ENCODE measurements at regions not wholly inside any gene's neighbourhood (a gene's known extent, or its start where the extent isn't known, plus 50 kb on each side); places are given as distances from the start of the nearest gene placed in this dataset.
"Not testable (repeated sequence)": the region's sequence is repeated elsewhere in the genome, so short reads cannot be mapped to it uniquely, and the experiment has no call there.

- DNase-seq = no peak
Observed at GRCh38 chr5:13470975-13471374, 473.5 kb downstream of the DNAH5 start.

DNA sequence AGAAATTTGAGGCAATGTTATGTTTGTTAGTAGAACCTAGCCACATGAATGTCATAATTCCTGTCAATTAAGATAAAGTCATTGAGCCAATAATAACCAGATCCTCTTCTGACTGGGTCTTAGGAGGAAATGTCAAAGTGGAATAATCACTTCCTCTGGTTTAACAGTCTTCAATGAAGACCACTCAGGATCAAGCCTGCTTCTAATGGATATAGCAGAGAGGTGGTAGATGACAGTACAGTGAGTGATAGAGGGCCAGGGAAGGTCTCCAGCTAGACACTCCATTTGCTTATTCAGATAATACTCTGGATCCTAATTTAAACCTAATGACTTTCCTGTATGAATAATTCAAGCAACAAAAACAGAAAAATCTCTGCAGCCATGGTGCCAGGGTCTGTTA lies 474.2 kb downstream of the DNAH5 start:
- DNase-seq = no peak

GRCh38 chr5:13464532-13465193 lies 479.8 kb downstream of the DNAH5 start:
- no peak for DNase-seq

GRCh38 chr5:13460587-13460986 lies 483.9 kb downstream of the DNAH5 start:
- DNase-seq = no peak

GRCh38 chr5:13454050-13454449 lies 490.4 kb downstream of the DNAH5 start:
- DNase-seq = no peak

DNA sequence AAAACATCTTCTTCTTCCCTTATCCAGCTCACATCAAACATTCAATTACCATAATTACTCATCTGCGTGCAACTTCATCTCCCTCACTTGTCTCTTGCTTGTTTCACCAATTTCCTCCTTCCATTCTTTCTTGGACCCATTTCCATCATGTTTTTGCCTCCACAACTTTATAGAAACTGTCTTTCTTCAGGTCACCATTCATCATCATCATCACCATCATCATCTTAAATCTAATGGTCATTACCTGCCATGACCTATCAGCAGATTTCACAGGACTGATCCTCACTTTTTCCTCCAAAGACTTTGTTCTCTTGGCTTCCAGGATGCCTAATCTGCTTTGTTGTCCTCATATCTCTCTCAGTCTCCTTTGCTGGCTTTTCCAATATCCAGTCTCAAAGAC lies 495.6 kb downstream of the DNAH5 start:
- no peak for DNase-seq

DNA sequence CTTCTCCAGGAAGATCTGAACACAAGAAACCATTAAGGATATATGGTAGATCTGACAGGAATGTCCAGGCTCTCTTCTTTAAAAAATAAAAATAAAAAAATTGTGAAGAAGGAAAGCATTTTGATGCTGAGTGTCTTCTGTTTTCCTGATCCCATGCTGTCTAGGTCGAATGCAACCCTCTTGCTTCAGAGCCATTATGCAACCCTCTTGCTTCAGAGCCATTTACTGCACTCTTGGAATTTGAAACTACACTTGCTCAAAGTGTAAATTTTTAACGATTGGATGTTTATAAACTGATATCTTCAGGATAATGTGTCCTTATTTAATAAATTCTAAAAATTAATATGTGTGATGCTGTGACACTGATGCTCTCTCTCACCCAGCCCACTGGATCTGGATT lies 505.1 kb downstream of the DNAH5 start:
- no peak for DNase-seq

- DNase-seq = no peak
Observed at GRCh38 chr5:13427827-13428557, 516.5 kb downstream of the DNAH5 start.

GRCh38 chr5:13412040-13412595 lies 532.4 kb downstream of the DNAH5 start:
- DNase-seq = no peak

- DNase-seq = no peak
Observed at GRCh38 chr5:13408616-13409015, 535.9 kb downstream of the DNAH5 start.

GRCh38 chr5:13403351-13403750 lies 541.1 kb downstream of the DNAH5 start:
- DNase-seq = no peak

DNA sequence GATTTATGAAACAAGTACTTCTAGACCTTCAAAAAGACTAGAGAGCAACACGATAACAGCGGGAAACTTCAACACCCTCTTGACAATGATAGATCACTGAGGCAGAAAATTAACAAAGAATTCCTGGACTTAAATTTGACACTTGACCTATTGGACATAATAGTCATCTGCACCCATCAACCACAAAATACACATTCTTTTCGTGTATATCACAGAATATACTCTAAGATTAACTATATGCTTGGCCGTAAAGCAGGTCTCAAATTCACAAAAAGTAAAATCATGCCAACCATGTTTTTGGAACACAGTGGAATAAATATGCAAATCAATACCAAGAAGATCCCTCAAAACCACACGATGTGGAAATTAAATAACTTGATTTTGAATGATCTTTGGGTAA lies 559.4 kb downstream of the DNAH5 start:
- no peak for DNase-seq

DNA sequence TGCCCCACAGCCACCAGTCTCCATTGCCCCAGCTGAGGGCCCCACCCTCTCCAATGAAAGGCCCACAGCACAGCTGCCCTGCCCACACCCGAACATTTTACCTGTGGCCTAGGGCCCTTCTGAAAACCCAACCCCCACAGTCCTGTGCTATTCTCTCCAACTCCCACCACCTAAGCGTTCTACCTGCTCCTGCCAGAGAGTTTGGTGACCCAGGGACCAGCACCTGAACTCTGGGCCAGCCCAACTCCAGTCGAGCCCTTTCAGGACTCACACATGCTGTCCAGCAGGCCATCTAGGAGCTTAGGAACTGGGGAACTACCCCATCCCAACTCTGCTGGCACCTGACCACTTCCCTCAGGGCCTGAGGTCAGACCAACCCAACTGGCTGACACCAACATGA lies 562.3 kb downstream of the DNAH5 start:
- DNase-seq = no peak

DNA sequence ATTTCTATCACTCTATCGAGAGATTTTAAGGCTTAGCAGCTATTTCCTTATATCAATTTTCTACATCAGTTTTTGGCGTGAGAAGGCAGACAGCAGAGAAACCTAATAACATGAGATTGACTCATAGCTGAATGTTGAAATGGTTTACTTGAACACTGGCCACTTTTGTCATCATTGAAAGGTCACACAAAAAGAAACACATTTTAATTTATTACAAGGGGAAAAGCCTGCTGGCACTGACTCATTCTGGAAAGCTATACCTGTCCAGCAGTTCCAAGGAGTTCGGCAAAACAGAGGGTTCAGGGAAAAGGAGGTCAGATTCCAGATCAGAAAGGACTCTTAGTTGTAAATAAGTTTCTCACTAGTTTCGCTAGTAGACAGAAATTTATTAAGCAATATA lies 566.4 kb downstream of the DNAH5 start:
- DNase-seq = no peak

- no peak for DNase-seq
Observed at GRCh38 chr5:13359344-13359743, 585.1 kb downstream of the DNAH5 start.

DNA sequence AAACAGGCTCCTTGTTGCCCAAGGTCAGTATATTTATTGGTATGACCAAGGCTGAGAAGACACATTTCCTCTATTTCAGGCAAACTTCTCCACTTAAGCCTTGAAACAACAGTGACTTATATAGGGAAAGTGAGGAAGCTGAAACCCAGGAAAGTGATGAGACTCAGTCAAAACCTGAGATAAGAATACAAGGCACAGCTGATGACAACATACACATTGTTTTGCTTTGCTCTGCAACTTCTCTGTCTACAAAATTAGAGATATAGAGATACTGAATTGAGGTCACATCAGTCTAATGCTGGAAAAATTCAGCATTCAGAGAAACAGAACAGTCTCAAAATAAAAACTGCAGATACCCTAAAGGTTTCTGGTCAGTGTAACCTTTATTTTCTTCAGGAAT lies 586.1 kb downstream of the DNAH5 start:
- no peak for DNase-seq

DNA sequence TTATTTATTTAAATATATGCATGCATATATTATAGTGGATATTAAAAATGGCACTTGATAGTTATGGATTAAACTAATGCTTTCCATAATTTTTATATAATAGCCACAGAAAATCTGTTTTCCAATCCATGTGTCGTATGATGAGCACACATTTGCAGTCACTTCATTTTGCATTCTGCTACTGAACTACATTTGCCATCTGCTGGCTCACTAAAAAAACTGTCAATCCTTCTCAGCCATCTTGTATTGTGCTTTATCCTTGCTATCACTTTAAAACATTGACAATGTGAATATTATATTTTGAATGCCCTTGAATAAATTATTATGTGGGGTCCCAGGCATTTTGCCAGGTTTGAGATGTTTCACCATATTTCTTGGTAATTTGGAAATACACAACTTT lies 586.6 kb downstream of the DNAH5 start:
- DNase-seq = no peak

GRCh38 chr5:13356226-13356625 lies 588.3 kb downstream of the DNAH5 start:
- DNase-seq = no peak

DNA sequence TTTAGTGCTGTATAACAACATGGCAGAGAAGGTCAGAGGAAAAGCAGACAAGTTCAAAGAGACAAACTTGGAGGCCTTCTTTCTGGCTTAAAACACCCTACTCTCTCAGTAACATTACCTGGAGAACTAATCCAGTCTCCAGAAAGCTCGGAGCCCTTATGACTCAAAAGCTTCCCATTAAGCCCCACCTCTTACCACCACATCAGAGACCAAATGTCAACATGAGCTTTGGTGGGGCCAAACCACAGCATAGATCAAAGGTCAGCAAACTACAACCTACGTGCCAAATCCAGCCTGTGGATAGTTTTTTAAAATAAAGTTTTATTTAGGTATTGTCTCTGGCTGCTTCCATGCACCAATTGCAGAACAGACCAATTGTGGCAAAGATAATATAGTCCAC lies 589.9 kb downstream of the DNAH5 start:
- no peak for DNase-seq

- no peak for DNase-seq
Observed at GRCh38 chr5:13350767-13351166, 593.7 kb downstream of the DNAH5 start.

DNA sequence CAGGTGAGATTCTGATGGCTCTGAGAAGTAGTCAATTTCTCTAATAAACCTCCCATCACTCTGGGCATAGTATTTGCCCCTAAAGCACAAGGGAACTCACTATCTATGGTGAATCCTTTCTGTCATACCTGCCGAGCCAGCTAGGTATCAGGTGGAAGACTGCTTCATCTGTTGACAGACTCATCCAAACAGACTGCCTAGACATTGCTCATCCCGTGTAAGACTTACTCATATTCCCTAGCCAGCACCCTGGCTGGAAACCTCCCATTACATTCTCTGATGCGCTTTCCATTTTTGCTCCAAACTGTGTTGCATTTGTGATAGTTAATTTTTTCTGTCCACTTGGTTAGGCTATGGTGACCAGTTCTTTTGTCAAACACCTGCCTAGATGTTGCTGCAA lies 595.9 kb downstream of the DNAH5 start:
- no peak for DNase-seq

DNA sequence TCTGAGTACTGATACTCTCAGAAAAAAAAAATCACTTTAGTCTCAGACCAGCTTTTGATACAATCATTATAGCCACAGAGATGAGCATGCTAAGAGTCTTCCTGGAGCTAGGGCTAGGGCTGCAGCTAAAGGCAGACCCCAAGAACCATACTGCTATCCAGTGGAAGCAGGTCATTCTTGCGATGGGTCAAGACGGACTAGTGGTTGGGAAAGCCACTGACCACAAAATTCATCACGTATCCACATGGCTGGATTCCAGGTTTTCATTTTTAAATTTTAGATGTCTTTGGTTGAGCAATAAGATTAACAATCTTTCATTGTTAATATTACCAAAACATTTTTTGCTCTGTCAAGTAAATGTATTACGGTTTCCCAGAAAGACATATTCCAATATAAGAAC lies 598.1 kb downstream of the DNAH5 start:
- DNase-seq = no peak

- DNase-seq = no peak
Observed at GRCh38 chr5:13339093-13339492, 605.4 kb downstream of the DNAH5 start.

DNA sequence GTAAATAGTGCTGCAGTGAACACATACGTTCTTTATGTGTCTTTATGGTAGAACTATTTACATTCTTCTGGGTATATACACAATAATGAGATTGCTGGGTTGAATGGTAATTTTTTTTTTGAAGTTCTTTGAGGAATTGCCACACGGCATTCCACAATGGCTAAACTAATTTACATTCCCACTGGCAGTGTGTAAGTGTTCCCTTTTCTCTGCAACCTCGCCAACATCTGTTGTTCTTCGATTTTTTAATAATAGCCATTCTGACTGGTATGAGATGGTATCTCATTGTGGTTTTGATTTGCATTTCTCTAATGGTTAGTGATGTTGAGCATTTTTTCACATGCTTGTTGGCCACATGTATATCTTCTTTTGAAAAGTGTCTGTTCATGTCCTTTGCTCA lies 609.5 kb downstream of the DNAH5 start:
- not testable (repeated sequence) for DNase-seq

- DNase-seq = no peak
Observed at GRCh38 chr5:13331585-13331984, 612.9 kb downstream of the DNAH5 start.

Data from KG1 (cell line).